Activated CD4-positive, alpha-beta T cell treated with anti-CD3 and anti-CD28 coated beads, Interleukin-2, amount 50 U/mL, for 16 hours (primary cell): ENCODE measurements at regions not wholly inside any gene's neighbourhood (a gene's known extent, or its start where the extent isn't known, plus 50 kb on each side); places are given as distances from the start of the nearest gene placed in this dataset.

ENCODE experiments used
- DNase-seq: peaks from one replicate; pipeline ENCODE4 v3.0.0-alpha.2; 2020

GRCh38 chr7:46024263-46024916 lies 103.3 kb upstream of the IGFBP3 start:
- DNase-seq: no peak

GRCh38 chr7:46022397-46022796 lies 101.3 kb upstream of the IGFBP3 start:
- DNase-seq: no peak

- no peak for DNase-seq
These were observed 94.2 kb upstream of the IGFBP3 start for GRCh38 chr7:46015107-46015868.

GRCh38 chr7:46011501-46011900 lies 90.4 kb upstream of the IGFBP3 start:
- no peak for DNase-seq

GRCh38 chr7:46011059-46011458 lies 90.0 kb upstream of the IGFBP3 start:
- DNase-seq: no peak

GRCh38 chr7:46009211-46009610 lies 88.1 kb upstream of the IGFBP3 start:
- no peak for DNase-seq

GRCh38 chr7:46007990-46008643 lies 87.0 kb upstream of the IGFBP3 start:
- no peak for DNase-seq

- no peak for DNase-seq
These were observed 86.1 kb upstream of the IGFBP3 start for GRCh38 chr7:46007194-46007593.

GRCh38 chr7:46006723-46007122 lies 85.7 kb upstream of the IGFBP3 start:
- no peak for DNase-seq

- DNase-seq: no peak
These were observed 85.1 kb upstream of the IGFBP3 start for GRCh38 chr7:46006212-46006611.

GRCh38 chr7:46004965-46005364 lies 83.9 kb upstream of the IGFBP3 start:
- no peak for DNase-seq

GRCh38 chr7:46003896-46004875 lies 83.1 kb upstream of the IGFBP3 start:
- DNase-seq: no peak

- DNase-seq: no peak
These were observed 82.1 kb upstream of the IGFBP3 start for GRCh38 chr7:46003161-46003560.

- DNase-seq: no peak
These were observed 79.4 kb upstream of the IGFBP3 start for GRCh38 chr7:46000513-46000912.

GRCh38 chr7:45999541-45999940 lies 78.5 kb upstream of the IGFBP3 start:
- no peak for DNase-seq

GRCh38 chr7:45998506-45998905 lies 77.4 kb upstream of the IGFBP3 start:
- DNase-seq: no peak

GRCh38 chr7:45993621-45994020 lies 72.5 kb upstream of the IGFBP3 start:
- no peak for DNase-seq

- DNase-seq: no peak
These were observed 71.8 kb upstream of the IGFBP3 start for GRCh38 chr7:45992826-45993225.

GRCh38 chr7:45990276-45990675 lies 69.2 kb upstream of the IGFBP3 start:
- no peak for DNase-seq

GRCh38 chr7:45988405-45989057 lies 67.5 kb upstream of the IGFBP3 start:
- DNase-seq: no peak

- DNase-seq: no peak
These were observed 66.6 kb upstream of the IGFBP3 start for GRCh38 chr7:45987521-45988290.
